GM18909 (cell line): ENCODE measurements at regions not wholly inside any gene's neighbourhood (a gene's known extent, or its start where the extent isn't known, plus 50 kb on each side); places are given as distances from the start of the nearest gene placed in this dataset.

ENCODE experiments used
- ATAC-seq: cut with Tn5 transposase; IDR thresholded peaks from one replicate; pipeline ENCODE4 v1.9.1; 2021; ENCODE audit warnings: mild to moderate bottlenecking; ENCODE audit not compliant: unreplicated experiment, poor library complexity

- ATAC-seq, result no peak
Measured at GRCh38 chr6:104580452-104580851, 279.3 kb downstream of the HACE1 start.

- no peak for ATAC-seq
Measured at GRCh38 chr6:104579310-104579863, 280.3 kb downstream of the HACE1 start.

- ATAC-seq, result no peak
Measured at GRCh38 chr6:104575536-104575935, 284.2 kb downstream of the HACE1 start.

- no peak for ATAC-seq
Measured at GRCh38 chr6:104574135-104574750, 285.5 kb downstream of the HACE1 start.

- ATAC-seq, result no peak
Measured at GRCh38 chr6:104573350-104573749, 286.4 kb downstream of the HACE1 start.

GRCh38 chr6:104572901-104573300 lies 286.8 kb downstream of the HACE1 start:
- no peak for ATAC-seq

GRCh38 chr6:104566411-104566810 lies 293.3 kb downstream of the HACE1 start:
- ATAC-seq, result no peak

GRCh38 chr6:104563306-104563705 lies 296.4 kb downstream of the HACE1 start:
- ATAC-seq, result no peak

- ATAC-seq, result no peak
Measured at GRCh38 chr6:104559435-104560202, 300.1 kb downstream of the HACE1 start.

GRCh38 chr6:104558746-104559145 lies 301.0 kb downstream of the HACE1 start:
- ATAC-seq, result no peak

- ATAC-seq, result no peak
Measured at GRCh38 chr6:104548297-104548696, 311.4 kb downstream of the HACE1 start.

- ATAC-seq, result no peak
Measured at GRCh38 chr6:104541411-104541810, 318.3 kb downstream of the HACE1 start.

GRCh38 chr6:104540743-104541142 lies 319.0 kb downstream of the HACE1 start:
- ATAC-seq, result no peak

- ATAC-seq, result no peak
Measured at GRCh38 chr6:104539173-104539572, 320.5 kb downstream of the HACE1 start.

GRCh38 chr6:104537872-104538271 lies 321.8 kb downstream of the HACE1 start:
- ATAC-seq, result no peak

- ATAC-seq, result no peak
Measured at GRCh38 chr6:104537180-104537579, 322.5 kb downstream of the HACE1 start.

GRCh38 chr6:104532462-104532861 lies 327.3 kb downstream of the HACE1 start:
- ATAC-seq, result no peak

GRCh38 chr6:104531646-104532045 lies 328.1 kb downstream of the HACE1 start:
- ATAC-seq, result no peak

GRCh38 chr6:104527761-104528415 lies 331.8 kb downstream of the HACE1 start:
- ATAC-seq, result no peak

- ATAC-seq, result no peak
Measured at GRCh38 chr6:104527311-104527710, 332.4 kb downstream of the HACE1 start.

GRCh38 chr6:104526376-104526775 lies 333.3 kb downstream of the HACE1 start:
- no peak for ATAC-seq
